Mucosa of gallbladder (tissue), 1 donor: ENCODE measurements at regions not wholly inside any gene's neighbourhood (a gene's known extent, or its start where the extent isn't known, plus 50 kb on each side); places are given as distances from the start of the nearest gene placed in this dataset.
"Not testable (repeated sequence)": the region's sequence is repeated elsewhere in the genome, so short reads cannot be mapped to it uniquely, and the experiment has no call there.

Source experiments
- DNase-seq: peaks from one replicate; pipeline ENCODE4 v3.0.0-alpha.2; 2020; ENCODE audit warnings: low spot score
- donor health status: DM: no; HTN: no; CAD: no.

DNA sequence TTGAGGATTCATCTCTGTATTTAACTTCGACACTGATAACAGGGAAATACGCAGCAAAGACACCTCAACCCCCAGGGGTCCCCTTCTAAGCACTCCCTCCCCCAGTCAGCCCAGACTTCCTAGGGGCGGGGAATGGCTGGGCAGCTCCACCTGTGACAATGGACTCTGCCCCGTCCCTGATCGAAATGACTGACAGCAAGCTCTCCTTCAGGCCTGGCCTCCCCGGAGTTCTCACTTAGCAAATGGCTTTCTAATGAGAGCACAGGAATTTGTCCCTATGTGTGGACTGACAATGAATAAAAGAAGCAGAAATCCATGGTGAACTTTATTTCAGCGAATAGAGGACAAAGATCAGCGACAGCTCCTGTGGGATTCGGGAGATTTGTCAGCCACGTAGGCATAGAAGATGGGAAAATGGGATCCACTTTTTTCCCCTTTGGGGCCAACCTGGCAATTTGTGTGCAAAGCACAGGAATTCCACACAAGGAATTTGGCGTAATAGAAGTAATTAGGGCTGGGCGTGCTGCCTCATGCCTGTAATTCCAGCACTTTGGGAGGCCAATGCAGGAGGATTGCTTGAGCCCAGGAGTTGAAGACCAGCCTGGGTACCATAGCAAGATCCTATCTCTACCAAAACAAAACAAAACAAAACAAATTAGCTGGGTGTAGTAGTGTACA, 63.8 kb downstream of the TNFAIP2 start:
- peak; percentile 72 for DNase-seq

DNA sequence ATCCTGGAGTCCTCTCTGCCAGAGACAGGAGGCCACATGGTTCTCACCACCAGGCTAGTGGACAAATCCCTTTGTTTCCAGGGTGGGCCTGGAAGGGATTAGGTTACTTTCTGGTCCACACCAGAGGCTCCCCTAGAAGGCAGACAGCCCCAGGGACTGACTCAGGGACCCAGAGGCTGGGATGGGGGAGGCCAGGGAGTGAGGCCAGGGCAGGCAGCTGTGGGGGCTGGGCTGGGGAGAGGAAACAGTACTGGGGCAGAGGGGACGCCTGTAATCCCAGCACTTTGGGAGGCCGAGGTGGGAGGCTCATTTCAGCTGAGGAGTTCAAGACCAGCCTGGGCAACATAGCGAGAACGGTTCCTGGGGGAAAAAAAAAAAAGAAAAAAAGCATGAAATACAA, 64.7 kb downstream of the TNFAIP2 start:
- DNase-seq: no peak

- peak; percentile 32 for DNase-seq
Measured at GRCh38 chr14:103188810-103189480, 65.7 kb downstream of the TNFAIP2 start.

- no peak for DNase-seq
Measured at GRCh38 chr14:103189481-103190470, 66.5 kb downstream of the TNFAIP2 start.

GRCh38 chr14:103190741-103191140, 67.5 kb downstream of the TNFAIP2 start:
- no peak for DNase-seq

DNA sequence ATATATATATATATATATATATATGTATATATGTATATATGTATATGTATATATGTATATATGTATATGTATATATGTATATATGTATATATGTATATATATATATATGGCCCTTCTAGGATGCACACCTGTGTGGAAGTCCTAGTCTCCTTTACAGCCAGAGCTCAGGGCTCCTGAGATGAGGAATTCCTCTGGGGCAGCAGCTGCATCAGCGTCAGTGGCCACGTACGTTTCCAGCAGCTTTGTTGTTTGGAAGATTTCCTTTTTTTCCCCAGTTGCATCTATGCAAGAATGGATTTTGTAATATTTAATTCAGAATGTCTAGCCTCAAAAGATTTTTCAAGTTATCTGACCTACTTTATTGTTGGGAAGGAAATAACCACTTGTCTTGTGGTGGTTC, 68.6 kb downstream of the TNFAIP2 start:
- no peak for DNase-seq

GRCh38 chr14:103192246-103192840, 69.1 kb downstream of the TNFAIP2 start:
- no peak for DNase-seq

- not testable (repeated sequence) for DNase-seq
Measured at GRCh38 chr14:103192861-103193260, 69.6 kb downstream of the TNFAIP2 start.

- DNase-seq: not testable (repeated sequence)
Measured at GRCh38 chr14:103193491-103193890, 70.2 kb downstream of the TNFAIP2 start.

DNA sequence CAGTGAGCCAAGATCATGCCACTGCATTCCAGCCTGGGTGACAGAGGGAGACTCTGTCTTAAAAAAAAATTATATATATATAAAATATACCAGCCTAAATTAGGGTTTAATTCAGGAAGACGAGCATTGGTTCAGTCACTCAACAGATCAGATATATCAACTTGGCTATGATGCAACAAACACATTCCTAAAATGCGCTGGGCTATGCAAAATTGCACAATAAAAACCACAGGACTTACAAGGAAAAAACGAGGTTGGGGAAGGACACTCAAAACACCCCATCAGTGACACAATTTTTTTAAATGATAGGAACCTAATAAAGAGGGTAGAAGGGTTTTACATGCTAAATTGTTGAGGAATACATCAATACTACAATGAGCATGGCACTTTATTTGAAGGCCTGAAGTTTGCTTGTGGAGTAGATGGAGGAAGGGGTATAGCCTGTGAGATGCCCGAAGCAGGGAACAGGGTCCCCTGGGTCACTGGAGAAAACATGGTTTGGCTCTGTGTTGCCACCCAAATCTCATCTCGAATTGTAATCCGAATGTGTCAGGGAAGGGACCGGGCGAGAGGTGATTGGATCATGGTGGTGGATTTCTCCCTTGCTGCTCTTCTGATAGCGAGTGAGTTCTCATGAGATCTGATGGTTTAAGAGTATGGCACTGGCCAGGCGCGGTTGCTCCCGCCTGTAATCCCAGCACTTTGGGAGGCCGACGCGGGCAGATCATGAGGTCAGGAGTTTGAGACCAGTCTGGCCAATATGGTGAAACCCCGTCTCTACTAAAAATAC, 71.2 kb downstream of the TNFAIP2 start:
- DNase-seq: no peak

DNA sequence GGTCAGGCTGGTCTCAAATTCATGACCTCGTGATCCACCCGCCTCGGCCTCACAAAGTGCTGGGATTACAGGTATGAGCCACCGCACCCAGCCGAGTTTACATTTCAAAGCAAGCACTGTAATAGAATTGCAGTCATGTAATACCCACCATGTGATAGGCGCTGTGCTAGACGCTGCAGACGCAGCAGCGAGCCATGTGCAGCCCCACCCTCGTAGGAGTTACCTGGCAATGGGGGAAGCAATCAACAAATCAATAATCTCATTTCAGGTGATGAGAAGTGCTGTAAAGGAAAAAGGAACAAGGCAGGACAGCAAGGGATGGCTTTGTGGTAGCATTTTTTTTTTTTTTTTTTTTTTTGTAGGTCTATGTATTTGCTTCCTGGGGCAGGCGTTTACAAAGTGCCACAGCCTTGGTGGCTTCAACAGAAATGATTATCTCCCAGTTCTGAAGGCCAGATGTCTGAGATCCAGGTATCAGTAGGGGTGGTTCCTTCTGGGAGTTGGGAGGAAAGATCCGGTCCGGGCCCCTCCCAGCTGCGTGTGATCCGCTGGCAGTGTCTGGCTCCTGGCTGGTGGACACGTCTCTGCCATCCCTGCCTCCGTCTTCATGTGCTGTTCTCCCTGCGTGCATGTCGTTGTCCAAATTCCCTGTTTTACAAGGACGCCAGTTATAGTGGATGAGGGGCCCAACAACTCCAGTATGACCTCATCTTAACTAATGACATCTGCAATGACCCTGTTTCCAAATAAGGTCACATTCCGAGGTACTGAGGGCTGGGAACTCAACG, 72.8 kb downstream of the TNFAIP2 start:
- DNase-seq: peak; percentile 81

GRCh38 chr14:103196716-103197115, 73.5 kb downstream of the TNFAIP2 start:
- DNase-seq: no peak

GRCh38 chr14:103198131-103199105, 75.2 kb downstream of the TNFAIP2 start:
- DNase-seq: no peak

GRCh38 chr14:103199124-103199523, 75.9 kb downstream of the TNFAIP2 start:
- DNase-seq: no peak

DNA sequence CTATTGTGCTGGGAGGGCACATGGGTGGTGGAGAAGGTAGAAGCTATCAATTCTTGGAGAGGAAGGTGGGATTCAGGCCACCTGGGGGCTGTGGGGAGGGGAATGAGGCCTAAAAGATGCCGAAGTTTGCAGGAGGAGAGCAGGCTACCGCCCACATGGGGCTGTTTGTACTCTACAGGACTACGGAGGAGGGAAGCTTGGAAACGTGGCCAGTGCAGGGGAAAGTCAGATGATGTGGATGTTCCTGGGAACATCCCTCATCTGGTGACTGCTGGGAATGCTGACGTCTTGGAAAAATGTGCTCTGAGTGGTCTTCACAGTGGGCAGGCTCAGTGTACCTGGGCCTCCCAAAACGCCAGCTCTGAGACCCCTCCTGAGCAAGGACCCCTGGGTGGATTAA, 78.5 kb downstream of the TNFAIP2 start:
- no peak for DNase-seq

GRCh38 chr14:103204852-103205540, 81.7 kb downstream of the TNFAIP2 start:
- DNase-seq: no peak

GRCh38 chr14:103205541-103205906, 82.3 kb downstream of the TNFAIP2 start:
- no peak for DNase-seq

DNA sequence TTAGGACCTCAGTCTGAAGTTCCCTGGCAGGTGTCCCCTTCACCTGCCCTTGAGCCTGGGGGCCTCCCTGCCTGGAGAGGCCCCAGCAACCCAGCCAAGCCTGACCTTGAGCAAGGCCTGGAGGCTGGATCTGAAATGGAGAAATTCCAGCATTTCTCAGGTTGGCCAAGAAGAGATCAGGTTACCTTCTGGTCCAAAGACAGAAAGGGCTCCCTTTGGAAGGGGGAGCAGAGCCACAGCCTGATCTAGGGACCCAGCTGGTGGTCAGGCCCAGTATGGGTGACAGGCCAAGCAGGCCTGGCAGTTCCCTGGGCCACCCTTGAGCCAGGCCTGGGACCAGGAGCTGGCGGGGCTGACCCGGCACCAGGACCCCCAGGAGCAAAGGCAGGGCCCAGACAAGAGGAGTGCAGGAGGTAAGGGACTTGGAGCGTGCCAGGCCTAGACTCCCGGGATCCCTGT, 82.8 kb downstream of the TNFAIP2 start:
- no peak for DNase-seq
